ENCODE measurements at regions not wholly inside any gene's neighbourhood (a gene's known extent, or its start where the extent isn't known, plus 50 kb on each side); places are given as distances from the start of the nearest gene placed in this dataset.

- no peak for TF ChIP-seq TSHZ1 (tag by site-specific recombination; IDR thresholded peaks at IDR 0.05; ENCODE audit: borderline replicate concordance)
- TF ChIP-seq CTCF (tag by site-specific recombination; IDR thresholded peaks at IDR 0.05): no peak
- no peak for TF ChIP-seq ZNF10 (tag by site-specific recombination; IDR thresholded peaks at IDR 0.05)
- TF ChIP-seq MEIS1 (CRISPR knock-in tag; IDR thresholded peaks at IDR 0.05; ENCODE audit: borderline replicate concordance): no peak
- TF ChIP-seq ZNF223 (tag by site-specific recombination; IDR thresholded peaks at IDR 0.05): no peak
- no peak for TF ChIP-seq ZNF311 (tag by site-specific recombination; IDR thresholded peaks at IDR 0.05; ENCODE audit: borderline replicate concordance)
- TF ChIP-seq ELK4 (IDR thresholded peaks at IDR 0.05; ENCODE audit: borderline replicate concordance, low read depth, low read length): no peak
- no peak for TF ChIP-seq ZNF639 (tag by site-specific recombination; IDR thresholded peaks at IDR 0.05)
Measured at GRCh38 chrX:134162032-134162431, 75.0 kb upstream of the CCDC160 start.

All from HEK293 (cell line).